HG02678 (cell line): ENCODE measurements at regions not wholly inside any gene's neighbourhood (a gene's known extent, or its start where the extent isn't known, plus 50 kb on each side); places are given as distances from the start of the nearest gene placed in this dataset.
A peak's percentile ranks its signal among the peaks of the same experiment; 100 is the strongest.

Experiments used
- ATAC-seq: cut with Tn5 transposase; IDR thresholded peaks from one replicate; pipeline ENCODE4 v1.9.1; 2021; ENCODE audit warnings: mild to moderate bottlenecking, moderate library complexity; ENCODE audit not compliant: unreplicated experiment

- no peak for ATAC-seq
Measured at GRCh38 chr9:32220750-32221149, 163.7 kb upstream of the ACO1 start.

GRCh38 chr9:32234451-32234850, 150.0 kb upstream of the ACO1 start:
- no peak for ATAC-seq

GRCh38 chr9:32247168-32247567, 137.3 kb upstream of the ACO1 start:
- no peak for ATAC-seq

- no peak for ATAC-seq
Measured at GRCh38 chr9:32248189-32248712, 136.2 kb upstream of the ACO1 start.

GRCh38 chr9:32251539-32251938, 132.9 kb upstream of the ACO1 start:
- peak; percentile 88 for ATAC-seq

GRCh38 chr9:32253731-32254130, 130.7 kb upstream of the ACO1 start:
- ATAC-seq: no peak

- ATAC-seq: no peak
Measured at GRCh38 chr9:32255026-32255425, 129.4 kb upstream of the ACO1 start.

GRCh38 chr9:32258482-32258881, 126.0 kb upstream of the ACO1 start:
- ATAC-seq: no peak

GRCh38 chr9:32260151-32260862, 124.1 kb upstream of the ACO1 start:
- ATAC-seq: no peak

- no peak for ATAC-seq
Measured at GRCh38 chr9:32264170-32264864, 120.1 kb upstream of the ACO1 start.

- no peak for ATAC-seq
Measured at GRCh38 chr9:32265037-32265436, 119.4 kb upstream of the ACO1 start.

GRCh38 chr9:32278991-32279390, 105.5 kb upstream of the ACO1 start:
- ATAC-seq: no peak

GRCh38 chr9:32289756-32290155, 94.7 kb upstream of the ACO1 start:
- no peak for ATAC-seq

GRCh38 chr9:32291370-32291769, 93.1 kb upstream of the ACO1 start:
- no peak for ATAC-seq

GRCh38 chr9:32292611-32293010, 91.8 kb upstream of the ACO1 start:
- no peak for ATAC-seq

GRCh38 chr9:32293091-32293490, 91.4 kb upstream of the ACO1 start:
- ATAC-seq: no peak

- ATAC-seq: no peak
Measured at GRCh38 chr9:32294106-32294505, 90.3 kb upstream of the ACO1 start.

GRCh38 chr9:32300373-32300772, 84.1 kb upstream of the ACO1 start:
- ATAC-seq: no peak

- ATAC-seq: no peak
Measured at GRCh38 chr9:32304495-32304894, 79.9 kb upstream of the ACO1 start.

GRCh38 chr9:32306006-32306405, 78.4 kb upstream of the ACO1 start:
- ATAC-seq: no peak

- no peak for ATAC-seq
Measured at GRCh38 chr9:32319312-32319929, 65.0 kb upstream of the ACO1 start.

- ATAC-seq: no peak
Measured at GRCh38 chr9:32322622-32323021, 61.8 kb upstream of the ACO1 start.
